H1 (cell line): ENCODE measurements at regions not wholly inside any gene's neighbourhood (a gene's known extent, or its start where the extent isn't known, plus 50 kb on each side); places are given as distances from the start of the nearest gene placed in this dataset.

Source experiments
- CTBP2 ChIP-seq: IDR thresholded peaks from 2 replicates; pipeline ENCODE4 v1.7.0; 2011; ENCODE audit warnings: borderline replicate concordance, mild to moderate bottlenecking, moderate library complexity, mixed read lengths, low read length; ENCODE audit not compliant: insufficient read depth, insufficient read length
- GABPA ChIP-seq: IDR thresholded peaks from 2 replicates; pipeline ENCODE4 v1.6.1; 2011; ENCODE audit warnings: mild to moderate bottlenecking, low read length, moderate library complexity, borderline replicate concordance; ENCODE audit not compliant: insufficient read depth
- POU5F1 ChIP-seq: IDR thresholded peaks from 2 replicates; pipeline ENCODE4 v1.6.1; 2011; ENCODE audit warnings: low read depth, mild to moderate bottlenecking, low read length, moderate library complexity
- RBBP5 ChIP-seq: IDR thresholded peaks from 2 replicates; pipeline ENCODE4 v1.7.1; 2012; ENCODE audit warnings: low read depth, mild to moderate bottlenecking, inconsistent platforms, low read length, moderate library complexity, borderline replicate concordance
- RXRA ChIP-seq: IDR thresholded peaks from 2 replicates; pipeline ENCODE4 v1.6.1; 2011; ENCODE audit warnings: low read depth, mild to moderate bottlenecking, low read length, moderate library complexity; ENCODE audit not compliant: insufficient read depth
- TCF12 ChIP-seq: IDR thresholded peaks from 2 replicates; pipeline ENCODE4 v1.6.1; 2011; ENCODE audit warnings: low read depth, mild to moderate bottlenecking, low read length
- USF2 ChIP-seq: IDR thresholded peaks from 2 replicates; pipeline ENCODE4 v1.6.1; 2011; ENCODE audit warnings: low read length, improper control_type of control experiment

GRCh38 chr14:81728447-81728846 is 194.8 kb upstream of the SEL1L start (continued):
- TF ChIP-seq USF2, result no peak
- TF ChIP-seq POU5F1, result no peak
- TF ChIP-seq GABPA, result no peak
- no peak for TF ChIP-seq RXRA
- TF ChIP-seq RBBP5, result no peak
- no peak for TF ChIP-seq CTBP2
- no peak for TF ChIP-seq TCF12
